ENCODE measurements at regions not wholly inside any gene's neighbourhood (a gene's known extent, or its start where the extent isn't known, plus 50 kb on each side); places are given as distances from the start of the nearest gene placed in this dataset.
"Not testable (repeated sequence)": the region's sequence is repeated elsewhere in the genome, so short reads cannot be mapped to it uniquely, and the experiment has no call there.

GRCh38 chr9:15372455-15372854 is 50.2 kb upstream of the SNAPC3 start:
- H3K4me3 ChIP-seq (ENCODE audit: low read depth, low read length), result no peak overlapping the region
- H3K9me3 ChIP-seq (ENCODE audit: severe bottlenecking), result no peaks in the 10 kb centered on the region
- no peak for DNase-seq
- no peaks in the 10 kb centered on the region for H3K27me3 ChIP-seq (ENCODE audit: insufficient read depth, low read depth, severe bottlenecking)
- no peaks in the 10 kb centered on the region for H3K36me3 ChIP-seq
- no peak overlapping the region for H3K27ac ChIP-seq
- no peak for TF ChIP-seq CTCF (IDR thresholded peaks at IDR 0.05; ENCODE audit: low read depth, low read length)

DNA sequence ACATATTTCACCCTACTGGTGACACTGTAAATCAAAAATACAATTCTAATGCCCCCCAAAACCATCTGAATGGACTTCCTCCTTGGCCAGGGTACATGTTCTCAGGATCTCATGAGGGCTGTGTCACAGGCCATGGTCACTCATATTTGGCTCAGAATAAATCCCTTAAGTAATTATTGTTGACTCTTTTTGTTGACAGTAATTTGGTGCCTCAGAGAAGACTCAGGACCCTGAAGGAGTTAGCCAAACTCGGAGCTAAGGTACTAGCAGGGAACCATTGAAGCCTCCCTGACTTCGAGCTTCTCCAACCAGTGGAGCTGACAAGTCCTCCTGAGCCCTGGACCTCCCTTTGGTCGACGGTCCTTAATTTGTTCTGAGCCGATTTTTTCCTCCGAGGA is 51.2 kb upstream of the SNAPC3 start:
- H3K4me3 ChIP-seq (ENCODE audit: low read depth, low read length), result no peak overlapping the region
- no peaks in the 10 kb centered on the region for H3K27me3 ChIP-seq (ENCODE audit: insufficient read depth, low read depth, severe bottlenecking)
- no peak for DNase-seq
- no peaks in the 10 kb centered on the region for H3K36me3 ChIP-seq
- no peak overlapping the region for H3K27ac ChIP-seq
- no peak for TF ChIP-seq CTCF (IDR thresholded peaks at IDR 0.05; ENCODE audit: low read depth, low read length)
- no peaks in the 10 kb centered on the region for H3K9me3 ChIP-seq (ENCODE audit: severe bottlenecking)

DNA sequence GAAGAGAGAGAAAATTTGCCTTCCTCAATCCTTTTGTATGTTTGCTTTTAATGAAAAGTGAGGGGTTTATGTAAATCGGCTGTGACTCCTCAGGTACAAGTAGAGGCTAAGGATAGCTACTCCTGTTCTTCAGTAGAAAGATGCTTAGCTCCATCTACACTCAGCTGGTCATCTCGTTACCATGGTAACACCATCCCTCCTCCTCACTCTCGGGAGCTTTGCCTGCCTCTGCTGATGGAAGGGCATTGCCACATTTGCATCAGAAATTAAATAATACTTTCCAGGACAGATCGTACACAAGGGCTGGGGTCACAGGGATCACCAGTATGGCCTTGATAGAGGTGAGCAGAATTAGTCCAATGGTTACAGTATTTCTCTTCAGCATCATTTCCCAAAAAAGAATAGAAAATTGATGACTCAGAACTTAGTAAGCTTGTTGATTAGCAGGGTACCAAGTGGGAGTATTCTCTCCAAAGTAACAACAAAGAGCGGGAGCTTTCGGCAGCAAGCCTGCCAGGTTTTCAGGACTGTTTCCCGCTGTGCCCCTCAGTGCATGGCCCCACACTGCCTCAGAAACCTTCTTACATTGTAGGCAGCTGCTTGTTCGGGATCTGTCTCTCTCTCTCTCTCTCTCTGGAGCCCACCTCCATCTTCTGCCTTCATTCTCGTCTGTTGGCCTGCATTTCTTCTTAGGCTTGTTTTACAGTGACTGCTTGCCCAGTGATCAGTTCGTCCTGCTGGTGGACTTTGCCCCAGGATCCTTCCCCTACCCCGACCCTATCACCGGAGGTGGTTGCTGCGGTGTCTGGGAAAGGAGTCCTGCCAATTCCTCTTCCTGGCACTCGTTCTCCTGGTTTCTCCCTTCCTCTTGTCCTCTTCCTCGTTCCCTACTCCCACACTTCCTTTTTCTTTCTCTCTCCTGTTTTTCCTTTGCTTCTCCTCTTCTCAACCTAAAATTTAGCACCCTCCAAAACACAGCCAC is 51.9 kb upstream of the SNAPC3 start:
- no peaks in the 10 kb centered on the region for H3K36me3 ChIP-seq
- DNase-seq, result no peak
- no peak for TF ChIP-seq CTCF (IDR thresholded peaks at IDR 0.05; ENCODE audit: low read depth, low read length)

GRCh38 chr9:15369871-15370270 is 52.8 kb upstream of the SNAPC3 start:
- DNase-seq, result no peak
- Histone ChIP-seq H3K4me3 (ENCODE audit: low read depth, low read length) (no peak overlapping the region), H3K27ac (no peak overlapping the region), H3K27me3 (ENCODE audit: insufficient read depth, low read depth, severe bottlenecking) (no peaks in the 10 kb centered on the region), H3K9me3 (ENCODE audit: severe bottlenecking) (no peaks in the 10 kb centered on the region), H3K36me3 (no peaks in the 10 kb centered on the region)
- TF ChIP-seq CTCF (IDR thresholded peaks at IDR 0.05; ENCODE audit: low read depth, low read length), result no peak

More for the DNA sequence above, 51.9 kb upstream of the SNAPC3 start:
- H3K27me3 ChIP-seq (ENCODE audit: insufficient read depth, low read depth, severe bottlenecking), result no peaks in the 10 kb centered on the region
- no peaks in the 10 kb centered on the region for H3K9me3 ChIP-seq (ENCODE audit: severe bottlenecking)
- H3K27ac ChIP-seq, result no peak overlapping the region
- H3K4me3 ChIP-seq (ENCODE audit: low read depth, low read length), result no peak overlapping the region

GRCh38 chr9:15369238-15369637 is 53.4 kb upstream of the SNAPC3 start:
- no peaks in the 10 kb centered on the region for H3K36me3 ChIP-seq
- no peaks in the 10 kb centered on the region for H3K9me3 ChIP-seq (ENCODE audit: severe bottlenecking)
- H3K27ac ChIP-seq, result no peak overlapping the region
- no peaks in the 10 kb centered on the region for H3K27me3 ChIP-seq (ENCODE audit: insufficient read depth, low read depth, severe bottlenecking)
- no peak overlapping the region for H3K4me3 ChIP-seq (ENCODE audit: low read depth, low read length)
- DNase-seq, result no peak
- TF ChIP-seq CTCF (IDR thresholded peaks at IDR 0.05; ENCODE audit: low read depth, low read length), result no peak

GRCh38 chr9:15364975-15365553 is 57.6 kb upstream of the SNAPC3 start:
- not testable (repeated sequence) for H3K36me3 ChIP-seq; H3K4me3 ChIP-seq (ENCODE audit: low read depth, low read length); H3K27me3 ChIP-seq (ENCODE audit: insufficient read depth, low read depth, severe bottlenecking); H3K9me3 ChIP-seq (ENCODE audit: severe bottlenecking); H3K27ac ChIP-seq; DNase-seq

Measured in WERI-Rb-1 (cell line).